ENCODE measurements at regions not wholly inside any gene's neighbourhood (a gene's known extent, or its start where the extent isn't known, plus 50 kb on each side); places are given as distances from the start of the nearest gene placed in this dataset.

- H3K27me3 ChIP-seq (ENCODE audit: insufficient read depth, low read length), result no peaks in the 10 kb centered on the region
- H3K4me3 Mint-ChIP-seq, result no peak overlapping the region
- H2BK15ac ChIP-seq (ENCODE audit: low read depth, low read length), result no peak overlapping the region
- no peak for DNase-seq
- no peak overlapping the region for H3K23ac ChIP-seq (ENCODE audit: insufficient read length, low read depth, low read length)
- WGBS (ENCODE audit: extremely low coverage, insufficient read length, low lambda C conversion rate), result no CpG with 5 or more reads among the region's 2 CpGs
- H3K4me2 ChIP-seq (ENCODE audit: insufficient read depth, insufficient read length, low read length), result no peak overlapping the region
- no peak overlapping the region for H4K5ac ChIP-seq (ENCODE audit: insufficient read length, low read depth, low read length)
- H3K27me3 Mint-ChIP-seq (ENCODE audit: low read depth), result no peaks in the 10 kb centered on the region; the same call in 1 of the 2 replicates
- no peak overlapping the region for H4K91ac ChIP-seq (ENCODE audit: insufficient read length, low read depth, low read length)
- no peak for TF ChIP-seq CTCF (conservative IDR thresholded peaks at IDR 0.05)
- H4K8ac ChIP-seq (replicated peaks; ENCODE audit: insufficient read length, low read depth, low read length), result no peak overlapping the region
- H3K23me2 ChIP-seq (ENCODE audit: insufficient read length, low read depth, low read length, poor library complexity, severe bottlenecking), result no peaks in the 10 kb centered on the region
- H3K9me3 Mint-ChIP-seq, result no peaks in the 10 kb centered on the region; a peak in 1 of 5 replicates
- no peak overlapping the region for H3K27ac ChIP-seq (ENCODE audit: insufficient read length, low read depth, low read length)
- no peak overlapping the region for H2BK20ac ChIP-seq (ENCODE audit: low read depth, low read length, poor library complexity, severe bottlenecking)
- H3K79me2 ChIP-seq (ENCODE audit: insufficient read depth, low read length), result no peaks in the 10 kb centered on the region
- H3T11ph ChIP-seq (ENCODE audit: low read length), result no peak overlapping the region
- no peak overlapping the region for H2BK5ac ChIP-seq (ENCODE audit: insufficient read length, low read length)
- no peak overlapping the region for H3K4ac ChIP-seq (ENCODE audit: low read depth, low read length)
- H2AFZ ChIP-seq (ENCODE audit: low read length), result no peak overlapping the region
- no peak overlapping the region for H3K27ac Mint-ChIP-seq
- no peaks in the 10 kb centered on the region for H3K36me3 Mint-ChIP-seq (ENCODE audit: insufficient read depth in 1 of 3, low read depth in 3 of 3)
- no peak overlapping the region for H3K56ac ChIP-seq (ENCODE audit: insufficient read length, low read depth, low read length)
- no peak overlapping the region for H2BK120ac ChIP-seq (ENCODE audit: low read depth, low read length, poor library complexity, severe bottlenecking)
- H3K9ac ChIP-seq (ENCODE audit: extremely low read depth, insufficient read length, low read length), result no peak overlapping the region
- no peak overlapping the region for H2BK12ac ChIP-seq (ENCODE audit: insufficient read length, low read depth, low read length)
- H3K18ac ChIP-seq (ENCODE audit: insufficient read length, low read depth, low read length), result no peak overlapping the region
- peaks cover 2% of the 10 kb centered on the region; the same call in 1 of the 2 replicates for H3K4me1 ChIP-seq (ENCODE audit: insufficient read depth, low read length)
- H3K79me1 ChIP-seq (ENCODE audit: insufficient read depth, low read depth, low read length, poor library complexity, severe bottlenecking), result no peaks in the 10 kb centered on the region
- no peak overlapping the region for H2AK5ac ChIP-seq (ENCODE audit: insufficient read length, low read length)
- peaks cover 8 to 12% of the 10 kb centered on the region in 2 experiments for H3K4me1 Mint-ChIP-seq
- no peaks in the 10 kb centered on the region for H3K9me3 ChIP-seq (ENCODE audit: control insufficient read depth, low read depth, low read length)
- no peak overlapping the region for H3K14ac ChIP-seq (ENCODE audit: insufficient read depth, low read length)
- H4K20me1 ChIP-seq (ENCODE audit: control insufficient read depth, insufficient read depth, insufficient read length), result no peaks in the 10 kb centered on the region
Observed at GRCh38 chr12:125944446-125944845, 879.2 kb downstream of the AACS start.

All from H9 (cell line).